Vagina (tissue), 2 donors: ENCODE measurements at regions not wholly inside any gene's neighbourhood (a gene's known extent, or its start where the extent isn't known, plus 50 kb on each side); places are given as distances from the start of the nearest gene placed in this dataset.

Experiments
- CTCF ChIP-seq, 3 experiments: fragments of 450-650 bp in 2 of 3; fragments of 200-600 bp in 1 of 3; sonication (generic) in 1 of 3; IDR thresholded peaks; one replicate each; pipeline ENCODE4 v1.5.1; 2017 to 2019; ENCODE audit warnings: antibody characterized with exemption in 3 of 3, mild to moderate bottlenecking in 2 of 3, moderate library complexity in 2 of 3
- POLR2A ChIP-seq, 2 donors: fragments of 450-650 bp; IDR thresholded peaks; one replicate each; pipeline ENCODE4 v1.6.1; 2017; ENCODE audit warnings: antibody characterized with exemption in 2 of 2, mild to moderate bottlenecking in 2 of 2, moderate library complexity in 2 of 2
- POLR2AphosphoS5 ChIP-seq, 2 donors: sonication (generic); formaldehyde crosslinking; IDR thresholded peaks; one replicate each; pipeline ENCODE4 v1.9.0; 2017; ENCODE audit warnings: antibody characterized with exemption in 2 of 2, mild to moderate bottlenecking in 2 of 2, low read depth in 1 of 2; ENCODE audit not compliant: insufficient read depth in 1 of 2

GRCh38 chr2:111670776-111671175, 213.2 kb downstream of the ANAPC1 start:
- TF ChIP-seq POLR2A (IDR thresholded peaks at IDR 0.05) (no peak), CTCF (IDR thresholded peaks at IDR 0.05) (no peak), POLR2AphosphoS5 (IDR thresholded peaks at IDR 0.05; ENCODE audit: insufficient read depth in 1 of 2, low read depth in 1 of 2) (no peak)
